HL-60 (cell line): ENCODE measurements at regions not wholly inside any gene's neighbourhood (a gene's known extent, or its start where the extent isn't known, plus 50 kb on each side); places are given as distances from the start of the nearest gene placed in this dataset.

Experiments used
- CTCF ChIP-seq: IDR thresholded peaks from one replicate; pipeline ENCODE4 v1.5.1; 2011; ENCODE audit warnings: low read length, control low read depth, inconsistent platforms; ENCODE audit not compliant: insufficient read depth
- POLR2AphosphoS5 ChIP-seq: IDR thresholded peaks from 2 replicates; pipeline ENCODE4 v1.6.1; 2012; ENCODE audit warnings: low read depth
- TF ChIP-seq, protein P1 (sequence below): IDR thresholded peaks from 2 replicates; pipeline ENCODE4 v1.6.1; 2012; ENCODE audit warnings: low read depth; ENCODE audit not compliant: insufficient replicate concordance

- no peak for TF ChIP-seq CTCF
- TF ChIP-seq POLR2AphosphoS5: no peak
- TF ChIP-seq, protein P1, sequence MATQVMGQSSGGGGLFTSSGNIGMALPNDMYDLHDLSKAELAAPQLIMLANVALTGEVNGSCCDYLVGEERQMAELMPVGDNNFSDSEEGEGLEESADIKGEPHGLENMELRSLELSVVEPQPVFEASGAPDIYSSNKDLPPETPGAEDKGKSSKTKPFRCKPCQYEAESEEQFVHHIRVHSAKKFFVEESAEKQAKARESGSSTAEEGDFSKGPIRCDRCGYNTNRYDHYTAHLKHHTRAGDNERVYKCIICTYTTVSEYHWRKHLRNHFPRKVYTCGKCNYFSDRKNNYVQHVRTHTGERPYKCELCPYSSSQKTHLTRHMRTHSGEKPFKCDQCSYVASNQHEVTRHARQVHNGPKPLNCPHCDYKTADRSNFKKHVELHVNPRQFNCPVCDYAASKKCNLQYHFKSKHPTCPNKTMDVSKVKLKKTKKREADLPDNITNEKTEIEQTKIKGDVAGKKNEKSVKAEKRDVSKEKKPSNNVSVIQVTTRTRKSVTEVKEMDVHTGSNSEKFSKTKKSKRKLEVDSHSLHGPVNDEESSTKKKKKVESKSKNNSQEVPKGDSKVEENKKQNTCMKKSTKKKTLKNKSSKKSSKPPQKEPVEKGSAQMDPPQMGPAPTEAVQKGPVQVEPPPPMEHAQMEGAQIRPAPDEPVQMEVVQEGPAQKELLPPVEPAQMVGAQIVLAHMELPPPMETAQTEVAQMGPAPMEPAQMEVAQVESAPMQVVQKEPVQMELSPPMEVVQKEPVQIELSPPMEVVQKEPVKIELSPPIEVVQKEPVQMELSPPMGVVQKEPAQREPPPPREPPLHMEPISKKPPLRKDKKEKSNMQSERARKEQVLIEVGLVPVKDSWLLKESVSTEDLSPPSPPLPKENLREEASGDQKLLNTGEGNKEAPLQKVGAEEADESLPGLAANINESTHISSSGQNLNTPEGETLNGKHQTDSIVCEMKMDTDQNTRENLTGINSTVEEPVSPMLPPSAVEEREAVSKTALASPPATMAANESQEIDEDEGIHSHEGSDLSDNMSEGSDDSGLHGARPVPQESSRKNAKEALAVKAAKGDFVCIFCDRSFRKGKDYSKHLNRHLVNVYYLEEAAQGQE: no peak
These were observed 648.0 kb upstream of the IGFBP3 start for GRCh38 chr7:46569133-46569465.
